PC-9 (cell line): ENCODE measurements at regions not wholly inside any gene's neighbourhood (a gene's known extent, or its start where the extent isn't known, plus 50 kb on each side); places are given as distances from the start of the nearest gene placed in this dataset.

Experiments
- BruUV-seq: library from RNA; stranded (reverse); fragments of 400-500 nt; replicated peaks from 2 replicates; lab custom pipeline; 2021; lab: Mats Ljungman, UMichigan
- CTCF ChIA-PET: fragments of 300-600 bp; sonication (Branson Sonifier 250); formaldehyde crosslinking; loops from one replicate; lab custom pipeline; 2022; ENCODE audit warnings: antibody characterized with exemption; lab: Charles Lee
- POLR2A ChIA-PET: fragments of 300-600 bp; sonication (Branson Sonifier 250); formaldehyde crosslinking; loops from one replicate; lab custom pipeline; 2022; ENCODE audit warnings: antibody characterized with exemption; ENCODE audit not compliant: unreplicated experiment; lab: Charles Lee
- DNase-seq, 2 experiments: peaks; one replicate each; pipeline versions ENCODE4 v3.0.0 to v3.0.0-alpha.2; 2015 to 2022; ENCODE audit warnings: mixed read lengths in 1 of 2
- H2AFZ ChIP-seq: fragments of 200-600 bp; sonication (generic); 2 replicates; pipeline ENCODE4 v1.8.1; 2017; ENCODE audit warnings: antibody characterized with exemption
- H3F3A ChIP-seq: fragments of 200-600 bp; sonication (generic); 2 replicates; pipeline ENCODE4 v1.8.1; 2017; ENCODE audit warnings: antibody characterized with exemption, mild to moderate bottlenecking, low read depth; ENCODE audit not compliant: insufficient read depth
- H3K27ac ChIP-seq: fragments of 200-600 bp; sonication (generic); 2 replicates; pipeline ENCODE4 v1.6.1; 2016; ENCODE audit warnings: mixed run types
- H3K27me3 ChIP-seq: fragments of 200-600 bp; sonication (generic); 2 replicates; pipeline ENCODE4 v1.6.1; 2016; ENCODE audit warnings: low read depth, mixed run types; ENCODE audit not compliant: insufficient read depth
- H3K36me3 ChIP-seq: fragments of 200-600 bp; sonication (generic); 2 replicates; pipeline ENCODE4 v1.6.1; 2016; ENCODE audit warnings: low read depth, mixed run types
- H3K4me1 ChIP-seq: fragments of 200-600 bp; sonication (generic); replicated peaks from 2 replicates; pipeline ENCODE4 v1.6.1; 2016; ENCODE audit warnings: mixed run types; ENCODE audit not compliant: insufficient read depth
- H3K4me2 ChIP-seq: fragments of 200-600 bp; sonication (generic); 2 replicates; pipeline ENCODE4 v1.6.1; 2017; ENCODE audit warnings: mixed run types
- H3K4me3 ChIP-seq: fragments of 200-600 bp; sonication (generic); 2 replicates; pipeline ENCODE4 v1.6.1; 2016; ENCODE audit warnings: mixed run types
- H3K79me2 ChIP-seq: fragments of 200-600 bp; sonication (generic); 2 replicates; pipeline ENCODE4 v1.6.1; 2017; ENCODE audit warnings: low read depth, mixed run types
- H3K9me2 ChIP-seq: fragments of 200-600 bp; sonication (generic); 2 replicates; pipeline ENCODE4 v1.8.1; 2017; ENCODE audit warnings: mild to moderate bottlenecking; ENCODE audit not compliant: insufficient read depth
- H3K9me3 ChIP-seq: fragments of 200-600 bp; sonication (generic); 2 replicates; pipeline ENCODE4 v1.8.1; 2016; ENCODE audit warnings: low read depth; ENCODE audit not compliant: insufficient read depth
- H4K20me1 ChIP-seq: fragments of 200-600 bp; sonication (generic); 2 replicates; pipeline ENCODE4 v1.8.1; 2017; ENCODE audit not compliant: insufficient read depth
- CTCF ChIP-seq: fragments of 200-600 bp; sonication (generic); conservative IDR thresholded peaks from 2 replicates; pipeline ENCODE4 v1.6.1; 2017; ENCODE audit warnings: mixed run types, antibody characterized with exemption, mild to moderate bottlenecking, moderate library complexity
- EZH2 ChIP-seq: fragments of 200-600 bp; sonication (generic); IDR thresholded peaks from 2 replicates; pipeline ENCODE4 v1.8.0; 2017; ENCODE audit warnings: antibody characterized with exemption, low read depth
- intact Hi-C: fragments of 100-400 bp; cut with micrococcal nuclease; formaldehyde crosslinking; loops from one replicate; pipeline ENCODE4 v1.10.0; 2022; ENCODE audit not compliant: unreplicated experiment

GRCh38 chr16:54813778-54814177 is 116.9 kb upstream of the IRX5 start:
- Histone ChIP-seq H3K9me3 (no peaks in the 10 kb centered on the region), H3K4me3 (no peak overlapping the region), H3K27me3 (no peaks in the 10 kb centered on the region), H3K36me3 (no peaks in the 10 kb centered on the region), H3K4me2 (no peak overlapping the region), H3F3A (no peaks in the 10 kb centered on the region), H3K9me2 (no peaks in the 10 kb centered on the region), H3K79me2 (no peaks in the 10 kb centered on the region), H3K27ac (no peak overlapping the region), H2AFZ (no peak overlapping the region), H3K4me1 (no peaks in the 10 kb centered on the region), H4K20me1 (no peaks in the 10 kb centered on the region)
- no peak for DNase-seq
- ChIA-PET CTCF (no interaction called here), POLR2A (no interaction called here)
- intact Hi-C loops: no loop called here
- TF ChIP-seq EZH2 (no peak), CTCF (no peak)
- no TSS peak for BruUV-seq

- ChIA-PET CTCF (no interaction called here), POLR2A (no interaction called here)
- Histone ChIP-seq H3K36me3 (no peaks in the 10 kb centered on the region), H3K9me2 (no peaks in the 10 kb centered on the region), H3K4me2 (no peak overlapping the region), H3K4me1 (no peaks in the 10 kb centered on the region), H2AFZ (no peak overlapping the region), H3F3A (no peaks in the 10 kb centered on the region), H3K4me3 (no peak overlapping the region), H3K27ac (no peak overlapping the region), H3K27me3 (no peaks in the 10 kb centered on the region), H3K79me2 (no peaks in the 10 kb centered on the region), H4K20me1 (no peaks in the 10 kb centered on the region), H3K9me3 (no peaks in the 10 kb centered on the region)
- no TSS peak for BruUV-seq
- no peak for TF ChIP-seq EZH2
- TF ChIP-seq CTCF: no peak
- DNase-seq: no peak
- intact Hi-C loops: no loop called here
These were observed 118.4 kb upstream of the IRX5 start for GRCh38 chr16:54812229-54812628.

GRCh38 chr16:54808890-54809289 is 121.8 kb upstream of the IRX5 start:
- no peak overlapping the region for H3K4me2 ChIP-seq
- intact Hi-C loops: no loop called here
- H3K36me3 ChIP-seq: no peaks in the 10 kb centered on the region
- no peaks in the 10 kb centered on the region for H3K27me3 ChIP-seq
- H3K27ac ChIP-seq: no peak overlapping the region
- CTCF ChIA-PET: no interaction called here
- no TSS peak for BruUV-seq
- H2AFZ ChIP-seq: no peak overlapping the region
- H3K4me3 ChIP-seq: no peak overlapping the region
- H3K9me2 ChIP-seq: no peaks in the 10 kb centered on the region
- POLR2A ChIA-PET: no interaction called here
- no peaks in the 10 kb centered on the region for H3K9me3 ChIP-seq
- TF ChIP-seq EZH2: no peak
- no peak for TF ChIP-seq CTCF
- no peaks in the 10 kb centered on the region for H4K20me1 ChIP-seq
- no peaks in the 10 kb centered on the region for H3K79me2 ChIP-seq
- H3F3A ChIP-seq: no peaks in the 10 kb centered on the region
- no peak for DNase-seq
- no peaks in the 10 kb centered on the region for H3K4me1 ChIP-seq
